NOMO-1 (cell line): ENCODE measurements at regions not wholly inside any gene's neighbourhood (a gene's known extent, or its start where the extent isn't known, plus 50 kb on each side); places are given as distances from the start of the nearest gene placed in this dataset.

Source experiments
- DNase-seq, 2 experiments: peaks; one replicate each; lab custom pipeline; 2025; ENCODE audit not compliant: unreplicated experiment in 2 of 2; lab: John Stamatoyannopoulos, UW

DNA sequence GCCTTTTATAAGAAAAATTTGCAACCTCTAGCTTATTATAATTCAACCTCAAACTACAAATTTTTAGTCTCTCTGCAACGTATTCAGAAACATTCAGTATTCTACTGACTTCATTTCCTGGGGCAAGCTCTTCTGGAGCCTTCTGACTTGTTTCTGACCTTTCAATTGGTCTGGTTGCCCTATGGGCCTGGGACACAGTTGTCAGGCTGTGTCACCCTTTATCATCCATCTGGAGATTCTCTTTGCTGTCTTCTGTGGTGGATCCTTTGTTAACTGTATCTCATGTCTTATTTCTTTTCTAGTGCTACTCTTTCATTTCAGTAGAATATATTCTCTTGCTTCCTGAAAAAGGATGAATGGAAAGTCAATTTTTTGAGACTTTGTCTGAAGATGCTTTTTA lies 55.1 kb upstream of the PGRMC2 start:
- no peak for DNase-seq

DNA sequence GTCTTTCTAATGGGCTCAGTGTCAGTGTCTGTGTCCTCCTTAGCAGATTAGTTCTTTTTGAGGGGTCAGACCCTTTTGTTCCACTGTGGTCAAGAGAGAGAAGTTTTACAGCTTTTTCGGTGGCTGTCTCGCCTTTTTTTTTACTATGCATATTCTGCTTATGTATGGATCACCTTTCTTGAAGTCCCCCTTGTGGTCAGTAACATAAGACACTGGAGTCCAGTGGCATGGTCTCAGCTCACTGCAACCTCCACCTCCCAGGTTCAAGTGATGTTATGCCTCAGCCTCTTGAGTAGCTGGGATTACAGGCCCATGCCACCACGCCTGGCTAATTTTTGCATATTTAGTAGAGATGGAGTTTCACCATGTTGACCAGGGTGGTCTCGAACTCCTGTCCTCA lies 54.0 kb upstream of the PGRMC2 start:
- DNase-seq, result no peak

DNA sequence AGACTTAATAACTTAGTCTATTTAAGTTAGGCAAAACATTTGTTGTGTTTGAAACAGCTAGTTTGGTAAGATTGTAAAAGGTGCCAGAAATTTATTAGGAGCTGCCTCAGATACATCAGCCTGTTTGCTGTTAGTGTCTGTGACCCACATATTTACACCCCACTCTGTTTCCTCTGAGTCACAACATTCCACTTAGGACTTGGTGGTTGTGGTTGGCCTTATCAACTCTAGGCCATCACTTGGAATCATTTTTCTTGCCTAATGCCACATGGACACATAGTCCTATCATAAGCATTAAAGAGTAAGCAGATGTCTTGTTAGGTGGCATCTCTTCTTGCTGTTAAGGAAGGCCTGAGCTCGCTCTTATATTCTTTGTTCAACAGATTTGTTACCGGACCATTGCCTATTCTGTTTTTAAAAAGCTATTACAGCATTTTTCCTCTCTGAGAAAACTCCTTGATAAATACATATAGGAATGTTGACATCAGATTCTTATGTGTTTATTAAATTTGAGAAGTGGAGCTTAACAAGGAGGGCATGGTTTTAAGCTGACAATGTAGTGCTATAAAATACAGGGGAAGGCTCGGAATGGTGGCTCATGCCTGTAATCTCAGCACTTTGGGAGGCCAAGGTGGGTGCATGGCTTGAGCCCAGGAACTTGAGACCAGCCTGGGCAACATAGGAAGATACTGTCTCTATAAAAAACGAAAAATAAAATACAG lies 51.2 kb upstream of the PGRMC2 start:
- DNase-seq, result no peak

DNA sequence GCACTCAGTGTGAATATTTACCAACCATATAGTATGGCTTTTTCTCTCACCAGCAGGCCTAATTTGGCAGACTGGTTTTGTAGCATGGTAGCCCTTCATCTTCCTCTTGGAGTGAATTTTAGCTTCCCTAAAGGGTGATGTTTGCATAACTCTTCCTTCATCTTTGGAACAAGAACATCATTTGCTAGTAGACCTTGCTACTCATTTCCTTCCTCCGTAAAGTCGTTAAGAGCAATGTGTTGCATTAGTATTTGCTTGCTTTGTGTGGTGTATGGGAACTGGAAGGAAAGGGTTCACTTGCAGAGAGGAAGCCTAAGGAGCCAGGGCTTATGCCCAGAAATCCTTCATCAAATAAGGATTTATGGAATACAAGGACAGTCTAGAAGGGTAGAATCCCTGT lies 50.2 kb upstream of the PGRMC2 start:
- DNase-seq, result peak in 1 of 2 experiments; percentile 16
